NCI-H460 (cell line): ENCODE measurements at regions not wholly inside any gene's neighbourhood (a gene's known extent, or its start where the extent isn't known, plus 50 kb on each side); places are given as distances from the start of the nearest gene placed in this dataset.
A peak's percentile ranks its signal among the peaks of the same experiment; 100 is the strongest.

Source experiments
- DNase-seq: peaks from one replicate; pipeline ENCODE4 v3.0.0-alpha.2; 2016; ENCODE audit warnings: low read depth; ENCODE audit errors: extremely low read depth

DNA sequence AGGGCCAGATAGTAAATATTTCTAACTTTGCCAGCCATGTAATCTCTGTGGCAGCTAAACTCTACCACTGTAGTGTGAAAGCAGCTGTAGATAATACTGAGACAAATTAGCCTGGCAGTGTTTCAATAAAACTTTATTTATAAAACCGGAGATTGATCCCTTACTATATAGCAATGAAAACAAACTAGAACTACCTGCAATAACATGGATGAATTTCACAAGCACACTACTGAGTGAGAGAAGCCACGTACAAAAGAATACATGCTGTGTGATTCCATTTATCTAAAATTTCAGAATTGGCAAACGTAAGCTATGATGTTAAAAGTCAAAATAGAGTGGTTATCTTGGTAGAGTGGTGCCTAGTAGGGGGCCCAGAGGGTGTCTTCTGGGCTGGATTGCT lies 198.7 kb upstream of the SGK1 start:
- peak; percentile 20 for DNase-seq

DNA sequence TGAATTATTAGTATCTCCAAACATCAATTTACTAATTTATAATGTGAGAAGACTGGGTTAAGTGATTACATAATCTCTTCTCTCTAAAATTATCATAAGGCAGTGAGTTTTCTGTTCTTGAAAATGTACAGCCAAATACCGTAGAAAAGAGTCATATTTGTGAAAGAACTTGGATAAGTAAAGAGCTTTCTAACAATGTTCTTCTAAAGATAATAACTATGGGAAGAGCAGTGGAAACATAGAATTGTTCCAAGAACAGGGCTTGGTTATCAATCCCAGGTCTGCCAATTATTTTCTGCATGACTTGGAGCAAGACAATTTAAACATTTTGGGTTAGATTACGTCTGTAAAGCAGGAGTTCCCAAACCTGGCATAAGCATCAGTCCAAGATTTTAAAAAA lies 198.1 kb upstream of the SGK1 start:
- no peak for DNase-seq

DNA sequence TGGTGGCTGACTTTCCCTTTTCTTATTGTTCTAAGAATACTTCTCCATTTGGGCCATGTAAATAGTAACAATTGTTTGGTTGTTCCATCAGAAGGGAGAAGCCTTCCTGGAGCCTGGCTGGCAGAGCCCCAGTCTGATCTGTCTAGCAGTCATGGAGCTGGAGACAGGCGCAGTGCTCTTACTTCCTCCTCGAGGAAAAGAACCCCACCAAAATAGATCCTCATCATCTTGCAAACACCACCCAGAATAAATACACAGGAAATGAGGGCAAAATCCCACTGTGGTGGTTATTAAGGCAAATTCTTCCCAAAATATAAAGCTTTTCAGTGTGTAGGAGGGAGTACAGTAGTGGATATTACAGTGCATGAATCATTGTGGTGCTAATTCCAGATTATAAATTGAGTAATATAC lies 195.1 kb upstream of the SGK1 start:
- no peak for DNase-seq

DNA sequence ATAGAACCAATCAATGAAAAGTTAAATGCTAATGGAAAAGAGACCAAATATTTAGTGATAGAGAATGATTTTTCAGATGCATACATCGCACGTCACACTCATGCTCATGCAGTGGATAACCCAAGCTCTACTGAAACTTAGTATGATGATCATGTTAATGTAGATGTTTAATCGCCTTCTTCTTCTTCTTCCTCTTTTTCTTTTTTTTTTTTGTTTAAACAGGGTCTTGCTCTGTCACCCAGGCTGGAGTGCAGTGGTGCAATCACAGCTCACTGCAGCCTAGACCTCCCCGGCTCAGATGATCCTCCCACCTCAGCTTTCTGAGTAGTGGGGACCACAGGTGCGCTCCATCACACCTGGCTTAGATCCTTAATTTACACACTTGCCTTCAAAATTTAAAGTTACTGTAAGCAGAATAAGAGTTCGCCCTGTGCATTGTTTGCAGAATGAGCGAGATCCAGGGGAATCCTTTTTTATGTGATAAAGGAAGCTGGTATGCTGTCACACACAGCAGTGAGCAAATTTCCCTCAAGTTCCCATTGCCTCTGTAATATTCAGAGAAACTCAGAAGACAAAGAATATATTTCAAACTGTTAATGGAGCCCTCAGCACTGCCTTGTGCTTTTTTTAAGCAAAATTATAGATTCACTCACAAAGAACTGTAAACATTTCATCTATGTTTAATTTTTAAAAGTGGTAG lies 194.2 kb upstream of the SGK1 start:
- DNase-seq, result no peak

DNA sequence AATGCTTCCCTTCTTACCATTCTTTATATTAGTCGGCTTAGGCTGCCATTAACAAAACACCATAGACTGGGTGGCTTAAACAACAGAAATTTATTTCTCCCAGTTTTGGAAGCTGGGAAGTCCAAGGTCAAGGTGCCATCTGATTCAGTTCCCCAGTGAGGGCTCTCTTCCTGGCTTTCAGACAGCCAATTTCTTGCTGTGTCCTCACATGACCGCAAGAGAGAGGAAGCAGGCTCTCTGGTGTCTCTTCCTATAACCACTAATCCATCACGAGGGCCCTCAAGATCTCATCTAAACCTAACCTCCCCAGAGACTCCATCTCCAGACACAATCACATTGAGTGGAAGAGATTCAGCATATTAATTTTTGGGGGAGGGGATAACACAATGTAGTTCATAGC lies 193.0 kb upstream of the SGK1 start:
- no peak for DNase-seq

DNA sequence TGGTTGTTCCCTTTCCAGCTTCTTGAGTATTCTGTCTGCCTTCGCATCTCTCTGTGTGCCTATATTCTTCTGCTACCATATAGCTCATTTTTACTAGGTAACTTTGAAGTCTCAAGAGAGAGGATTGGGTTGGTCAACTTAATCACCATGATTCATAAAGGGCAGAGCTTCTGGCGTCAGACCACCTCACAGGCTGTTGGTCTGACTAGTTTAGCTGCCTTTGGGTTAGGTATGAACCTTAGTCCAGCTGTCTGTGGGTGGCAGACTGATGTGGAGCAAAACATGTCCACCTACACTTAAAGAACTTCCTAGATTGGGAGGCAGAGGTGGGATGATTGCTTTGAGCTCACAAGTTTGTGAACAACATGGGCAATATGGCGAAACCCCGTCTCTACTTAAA lies 192.2 kb upstream of the SGK1 start:
- DNase-seq, result no peak

DNA sequence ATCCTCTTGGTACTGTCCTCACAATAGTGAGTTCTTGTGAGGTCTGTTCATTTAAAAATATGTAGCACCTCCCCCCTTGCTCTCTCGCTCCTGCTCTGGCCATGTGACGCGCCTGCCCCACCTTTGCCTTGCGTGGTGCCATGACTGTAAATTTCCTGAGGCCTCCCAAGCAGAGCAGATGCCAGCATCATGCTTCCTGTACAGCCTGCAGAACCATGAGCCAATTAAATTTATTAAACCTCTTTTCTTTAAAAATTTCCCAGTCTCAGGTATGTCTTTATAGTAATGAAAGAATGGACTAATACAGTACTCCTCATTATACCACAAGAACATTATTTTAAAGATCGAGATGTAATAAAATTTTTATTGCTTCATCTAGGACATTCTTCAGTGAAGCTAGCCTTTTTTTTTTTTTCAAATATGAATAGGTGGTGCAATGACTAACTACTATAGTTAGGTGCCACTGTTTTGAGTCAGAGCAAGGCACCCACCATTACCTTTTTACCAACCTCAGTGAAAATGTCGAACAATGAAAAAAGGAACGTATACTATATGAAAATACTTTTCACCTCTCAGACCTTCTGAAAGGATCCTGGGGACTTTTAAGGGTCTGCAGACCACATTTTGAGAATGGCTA lies 191.1 kb upstream of the SGK1 start:
- no peak for DNase-seq

DNA sequence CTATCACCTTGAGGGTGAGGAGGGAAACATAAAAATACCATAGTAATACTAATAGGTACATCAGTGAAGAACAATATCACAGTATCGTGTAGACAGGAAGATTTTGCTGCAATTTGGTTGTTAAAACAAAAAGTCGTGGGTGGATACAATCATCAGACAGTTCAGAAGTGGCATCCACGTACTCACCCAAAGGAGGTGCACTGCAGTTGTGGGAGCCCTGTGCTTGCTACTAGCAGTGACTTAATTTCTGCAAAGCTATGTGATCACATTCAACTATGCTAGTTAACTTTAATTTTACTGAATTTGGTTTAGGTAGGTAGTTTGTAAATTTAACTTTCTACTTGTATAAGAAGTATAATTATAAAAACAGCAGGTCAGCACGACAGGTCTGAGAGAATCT lies 188.2 kb upstream of the SGK1 start:
- no peak for DNase-seq

DNA sequence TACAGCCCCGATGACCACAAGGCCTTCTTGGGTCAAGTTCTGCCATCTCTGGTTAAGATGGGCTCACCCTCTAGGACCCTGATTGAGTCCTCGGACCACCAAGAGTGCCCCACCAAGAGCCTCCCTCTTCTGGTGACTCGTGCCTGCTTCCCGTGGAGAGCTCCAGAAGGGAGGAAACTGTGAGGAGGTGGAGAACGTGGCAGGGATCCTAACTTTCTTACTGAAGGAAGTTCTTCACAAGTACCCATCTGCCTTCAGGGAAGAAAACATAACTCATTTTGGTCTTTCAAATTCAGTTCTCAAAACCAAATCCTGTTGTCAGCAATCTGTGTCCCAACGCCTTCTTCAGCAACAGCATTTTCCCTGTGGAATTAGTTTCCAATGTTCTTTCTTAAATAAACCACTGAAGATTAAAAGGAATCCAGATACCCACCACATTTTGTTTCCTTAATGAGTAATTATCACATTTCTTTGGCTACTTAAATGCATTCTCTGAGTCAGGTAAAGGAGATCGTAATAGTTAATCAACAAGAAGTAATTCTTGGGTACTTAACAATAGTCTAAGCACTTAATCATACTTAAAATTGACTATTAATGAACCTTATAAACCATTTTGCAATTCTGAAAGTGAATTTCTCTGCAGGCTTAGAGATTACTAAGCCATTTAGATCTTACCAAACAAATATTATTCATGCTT lies 185.8 kb upstream of the SGK1 start:
- no peak for DNase-seq

DNA sequence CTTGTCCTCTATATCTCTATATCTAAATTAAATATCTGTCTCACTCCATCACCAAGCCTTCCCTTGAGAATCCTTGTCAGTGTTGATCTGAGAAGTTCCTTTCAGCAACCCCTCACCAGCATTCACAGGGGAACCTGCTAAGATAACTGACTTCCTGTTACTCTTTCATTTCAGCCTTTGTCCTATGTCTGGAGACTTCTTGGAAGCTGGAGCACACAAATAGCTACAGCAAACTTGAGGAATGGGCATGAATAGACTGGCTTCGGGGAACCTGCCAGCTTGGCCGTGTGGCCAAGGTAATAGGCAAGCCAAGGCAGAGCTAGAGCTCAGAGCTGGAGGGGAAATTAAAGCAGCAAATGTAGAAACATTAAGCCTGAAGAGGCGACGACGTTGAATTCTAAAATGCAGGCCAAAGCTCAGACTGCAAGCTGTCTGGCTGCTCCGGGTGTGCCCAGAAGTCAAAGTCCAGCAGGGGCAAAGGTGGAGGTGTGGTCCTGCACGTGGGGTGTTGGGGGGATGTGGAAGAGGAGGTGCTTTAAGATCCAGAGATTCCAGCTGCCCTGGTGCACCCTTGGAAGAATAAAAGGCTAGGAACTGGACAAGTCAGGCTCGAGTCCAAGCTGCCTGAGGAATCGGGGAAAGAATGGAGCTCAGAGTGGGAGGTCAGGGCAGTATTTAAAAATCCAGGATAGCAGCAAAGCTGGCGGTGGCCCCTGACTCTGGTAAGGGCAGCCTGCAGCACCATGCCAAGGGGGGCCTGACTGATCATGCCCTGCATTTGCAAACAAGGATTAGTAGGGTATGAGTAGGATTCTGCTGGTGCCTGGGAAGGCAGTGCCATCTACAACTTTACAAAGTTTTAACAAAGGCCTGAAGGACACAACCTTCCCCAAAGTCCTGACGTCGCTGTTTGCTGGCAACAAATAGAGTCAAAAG lies 185.0 kb upstream of the SGK1 start:
- DNase-seq, result no peak

DNA sequence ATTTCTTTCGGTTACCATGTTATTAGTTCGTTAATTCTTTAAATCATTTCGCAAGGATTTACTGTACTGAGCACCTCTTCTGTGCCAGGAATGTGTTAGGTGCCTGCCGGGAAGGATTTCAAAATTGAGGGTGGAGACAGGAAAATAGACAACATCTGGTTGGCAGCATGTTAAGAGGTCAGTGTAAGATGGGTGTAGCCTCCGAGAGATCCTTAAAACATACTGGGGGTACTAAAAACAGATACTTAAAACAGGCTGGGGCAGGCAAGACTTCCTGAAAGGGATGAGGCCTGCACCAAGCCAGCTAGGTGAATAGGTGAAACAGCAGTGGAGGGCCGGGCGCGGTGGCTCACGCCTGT lies 178.0 kb upstream of the SGK1 start:
- DNase-seq, result no peak

DNA sequence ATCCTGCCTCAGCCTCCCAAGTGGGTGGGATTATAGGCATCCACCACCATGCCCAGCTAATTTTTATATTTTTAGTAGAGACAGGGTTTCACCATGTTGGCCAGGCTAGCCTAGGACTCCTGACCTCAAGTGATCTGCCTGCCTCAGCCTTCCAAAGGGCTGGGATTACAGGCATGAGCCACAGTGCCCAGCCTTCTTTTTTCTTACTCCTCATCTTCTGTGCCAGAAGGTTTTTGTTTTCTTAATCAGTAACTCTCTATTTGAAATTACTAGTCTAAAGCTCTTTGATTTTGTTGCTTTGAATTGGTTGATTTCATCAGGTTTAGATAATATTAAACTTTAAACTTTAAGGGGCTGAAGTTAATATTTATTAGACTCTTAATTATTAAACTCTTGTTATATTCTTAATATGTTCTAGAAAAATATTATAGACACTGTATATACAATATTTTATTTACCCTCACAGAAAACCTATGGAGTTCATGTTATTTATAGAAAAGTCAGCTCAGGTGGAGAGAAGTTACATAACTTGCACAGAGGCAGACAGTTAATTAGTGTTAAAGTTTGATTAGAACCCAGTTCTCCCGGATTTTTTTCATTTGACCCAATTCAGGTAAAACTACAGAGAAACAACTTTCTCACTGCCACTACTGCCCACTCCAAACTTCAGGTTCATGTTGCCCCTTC lies 177.4 kb upstream of the SGK1 start:
- no peak for DNase-seq

DNA sequence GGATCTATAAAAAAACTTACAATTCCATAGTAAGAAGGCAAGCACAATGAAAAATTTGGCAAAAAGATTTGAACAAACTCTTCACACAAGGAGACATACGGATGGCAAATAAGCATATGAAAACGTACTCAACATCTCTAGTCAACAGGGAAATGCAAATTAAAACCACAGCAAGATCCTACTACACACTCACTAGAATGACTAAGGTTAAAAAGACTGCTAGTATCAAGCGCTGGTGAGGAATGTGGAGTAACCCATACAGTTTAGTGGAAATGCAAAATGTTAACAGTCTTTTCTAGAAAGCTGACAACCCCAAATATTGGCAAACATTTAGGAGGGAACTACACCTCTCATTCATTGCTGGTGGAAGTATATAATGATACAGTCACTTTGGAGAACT lies 175.9 kb upstream of the SGK1 start:
- no peak for DNase-seq

DNA sequence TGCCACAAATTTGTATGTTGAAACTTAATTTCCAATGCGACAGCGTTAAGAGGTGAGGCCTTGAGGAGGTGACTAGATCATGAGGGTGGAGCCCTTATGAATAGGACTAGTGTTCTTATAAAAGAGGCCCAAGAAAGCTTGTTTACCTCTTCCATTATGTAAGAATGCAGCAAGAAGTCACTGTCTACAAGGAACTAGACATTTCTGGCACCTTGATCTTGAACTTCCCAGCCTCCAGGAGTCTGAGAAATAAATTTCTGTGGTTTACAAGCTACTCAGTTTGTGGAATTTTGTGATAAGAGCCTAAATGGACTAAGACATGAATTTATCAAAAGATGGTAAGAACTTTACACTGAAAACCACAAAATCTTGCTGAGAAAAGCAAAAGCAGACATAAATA lies 173.6 kb upstream of the SGK1 start:
- DNase-seq, result no peak

DNA sequence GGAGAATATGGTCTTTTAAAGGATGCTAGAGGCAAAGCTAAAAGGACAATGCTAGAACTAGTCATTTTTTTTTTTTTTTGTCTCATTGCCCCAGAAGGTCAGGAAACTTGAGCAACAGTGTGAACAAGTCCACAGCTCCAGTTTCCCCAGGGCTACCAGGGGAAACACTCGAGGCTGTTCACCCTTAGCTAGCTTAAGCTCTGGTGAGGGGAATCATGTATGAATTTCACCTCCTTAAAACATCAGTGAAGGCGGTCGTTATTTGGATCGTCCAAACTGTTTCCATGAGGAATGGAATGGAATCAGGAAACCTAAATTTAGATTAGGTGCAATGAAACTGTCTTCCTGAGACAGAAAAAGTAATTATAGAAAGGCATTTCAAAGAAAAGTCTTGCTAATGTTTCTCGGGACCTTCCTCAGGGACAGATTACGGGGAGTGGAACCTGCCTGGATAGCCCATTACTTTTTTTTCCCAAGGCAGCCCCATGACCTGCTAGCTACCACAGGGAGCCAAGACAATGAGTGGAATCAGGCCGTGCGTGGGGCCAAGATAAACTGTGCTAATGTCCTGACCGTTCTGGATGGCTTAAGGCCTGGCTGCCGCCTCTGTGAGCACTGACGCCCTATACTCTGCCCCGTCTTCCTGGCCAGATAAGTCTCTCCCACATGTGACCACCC lies 164.8 kb upstream of the SGK1 start:
- DNase-seq, result no peak

DNA sequence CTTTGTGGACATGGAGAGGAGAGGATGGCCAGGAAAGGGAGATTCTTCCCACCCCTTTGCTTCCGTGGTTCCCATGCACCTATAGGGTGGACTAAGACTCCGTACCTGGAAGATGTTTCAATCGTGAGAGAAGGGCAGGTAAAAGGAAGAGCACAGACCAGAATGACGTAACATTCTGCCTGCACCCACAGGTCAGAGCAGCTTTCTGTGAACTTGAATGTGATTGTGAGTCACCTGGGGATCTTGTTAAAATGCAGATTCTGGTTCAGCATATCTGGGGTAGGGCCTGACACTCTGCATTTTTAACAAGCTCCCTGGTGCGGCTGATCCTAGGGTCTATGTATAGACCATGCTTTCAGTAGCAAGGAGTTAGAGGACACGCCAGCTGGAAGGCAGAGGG lies 164.1 kb upstream of the SGK1 start:
- DNase-seq, result no peak

DNA sequence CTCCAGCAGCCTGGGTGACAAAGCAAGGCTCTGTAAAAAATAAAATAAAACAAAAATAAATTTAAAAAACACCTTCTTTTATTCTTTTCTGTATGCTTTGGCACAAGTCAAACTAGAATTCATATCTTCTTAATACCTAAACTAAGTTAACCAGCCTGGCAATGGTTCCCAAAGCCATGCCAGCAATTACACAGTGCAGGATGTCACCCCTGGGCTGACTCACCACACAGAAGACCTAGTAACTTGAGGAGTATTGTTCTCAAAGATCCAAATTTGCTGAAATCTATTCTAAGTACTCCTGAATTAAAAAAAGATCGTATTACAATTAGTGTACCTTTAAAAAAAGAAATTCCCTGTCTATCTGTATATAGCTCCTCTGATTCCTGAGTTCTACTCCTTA lies 162.7 kb upstream of the SGK1 start:
- no peak for DNase-seq

DNA sequence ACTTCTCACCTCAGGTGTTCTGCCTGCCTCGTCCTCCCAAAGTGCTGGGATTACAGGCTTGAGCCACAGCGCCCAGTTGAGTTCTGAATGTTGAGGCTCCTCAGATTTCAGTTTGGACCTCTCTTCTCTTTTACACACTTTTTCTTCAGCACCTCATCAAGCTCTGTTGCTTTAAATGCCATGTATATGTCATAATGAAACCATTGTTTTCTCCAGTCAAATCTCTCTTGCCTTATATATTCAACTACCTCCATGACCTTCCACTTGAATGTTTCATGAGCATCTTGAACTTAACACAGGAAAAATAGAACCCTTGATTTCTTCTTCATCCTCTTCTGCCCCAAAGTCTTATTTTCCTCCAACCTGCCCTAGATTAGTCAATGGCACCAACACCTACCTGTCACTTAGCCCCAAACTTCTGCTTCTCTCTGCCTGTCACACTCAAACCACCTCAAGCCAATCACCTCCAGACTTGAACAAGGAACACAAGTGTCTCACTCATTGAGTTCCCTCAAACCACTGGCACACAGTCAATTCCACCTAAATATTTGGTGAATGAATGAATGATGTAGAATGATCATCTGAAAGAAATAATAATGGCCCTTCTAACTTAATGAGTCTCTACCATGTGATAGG lies 161.0 kb upstream of the SGK1 start:
- no peak for DNase-seq

DNA sequence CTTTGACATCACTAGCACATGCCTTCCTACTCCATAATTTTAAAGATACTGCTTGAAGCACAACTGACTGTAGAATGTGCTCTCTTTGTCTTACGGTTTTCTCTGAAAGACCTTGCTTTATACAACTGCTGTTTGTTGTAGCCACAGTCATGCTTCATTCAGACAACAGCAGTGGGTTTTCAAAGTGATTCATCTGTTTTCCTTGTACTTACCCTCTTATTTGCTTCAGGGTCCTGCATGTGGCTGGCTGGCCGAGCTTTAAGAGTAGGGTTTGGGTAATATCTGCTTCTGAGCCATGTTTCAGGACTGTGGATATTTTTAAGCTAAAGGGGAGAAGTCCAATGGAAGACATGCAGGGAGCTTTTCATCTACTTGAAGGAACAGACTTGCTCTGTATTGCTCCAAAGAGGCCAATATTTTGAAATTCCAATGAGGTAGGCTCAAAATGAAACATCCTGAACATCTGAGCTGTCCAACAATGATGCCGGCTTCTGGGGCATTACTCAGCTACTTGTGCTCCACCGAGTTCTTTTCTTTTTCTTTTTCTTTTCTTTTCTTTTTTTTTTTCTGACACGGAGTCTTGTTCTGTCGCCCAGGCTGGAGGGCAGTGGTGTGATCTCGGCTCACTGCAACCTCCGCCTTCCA lies 160.2 kb upstream of the SGK1 start:
- DNase-seq, result no peak
